ENCODE measurements at regions not wholly inside any gene's neighbourhood (a gene's known extent, or its start where the extent isn't known, plus 50 kb on each side); places are given as distances from the start of the nearest gene placed in this dataset.

- TF ChIP-seq CTCF (IDR thresholded peaks at IDR 0.05; ENCODE audit: insufficient read depth, low read length, poor library complexity, severe bottlenecking) (no peak), EZH2phosphoT487 (conservative IDR thresholded peaks at IDR 0.05; ENCODE audit: low read length) (no peak)
Observed at GRCh38 chr2:5328826-5329225, 363.4 kb upstream of the SOX11 start.
